Vagina (tissue), 2 donors: ENCODE measurements at regions not wholly inside any gene's neighbourhood (a gene's known extent, or its start where the extent isn't known, plus 50 kb on each side); places are given as distances from the start of the nearest gene placed in this dataset.
A peak's percentile ranks its signal among the peaks of the same experiment; 100 is the strongest.
"Not testable (repeated sequence)": the region's sequence is repeated elsewhere in the genome, so short reads cannot be mapped to it uniquely, and the experiment has no call there.

Experiments
- DNase-seq, 2 donors: peaks; one replicate each; pipeline ENCODE4 v3.0.0-alpha.2; 2017; ENCODE audit errors: extremely low spot score in 2 of 2
- H3K27ac ChIP-seq: fragments of 200-600 bp; sonication (generic); one replicate; pipeline ENCODE4 v1.5.1; 2019
- H3K27me3 ChIP-seq: fragments of 200-600 bp; sonication (generic); one replicate; pipeline ENCODE4 v1.5.1; 2019
- H3K36me3 ChIP-seq, 2 donors: fragments of 200-600 bp; sonication (generic); one replicate each; pipeline ENCODE4 v1.5.1; 2017 to 2019
- H3K4me1 ChIP-seq: fragments of 200-600 bp; sonication (generic); one replicate; pipeline ENCODE4 v1.5.1; 2019
- H3K4me3 ChIP-seq, 2 donors: fragments of 200-600 bp; sonication (generic); 1 replicate in 1 of 2; 2 replicates in 1 of 2; pipeline ENCODE4 v1.5.1; 2016 to 2019
- H3K9me3 ChIP-seq: fragments of 200-600 bp; sonication (generic); one replicate; pipeline ENCODE4 v1.5.1; 2019
- CTCF ChIP-seq, 3 experiments: fragments of 450-650 bp in 2 of 3; fragments of 200-600 bp in 1 of 3; sonication (generic) in 1 of 3; IDR thresholded peaks; one replicate each; pipeline ENCODE4 v1.5.1; 2017 to 2019; ENCODE audit warnings: antibody characterized with exemption in 3 of 3, mild to moderate bottlenecking in 2 of 3, moderate library complexity in 2 of 3
- POLR2A ChIP-seq, 2 donors: fragments of 450-650 bp; IDR thresholded peaks; one replicate each; pipeline ENCODE4 v1.6.1; 2017; ENCODE audit warnings: antibody characterized with exemption in 2 of 2, mild to moderate bottlenecking in 2 of 2, moderate library complexity in 2 of 2
- POLR2AphosphoS5 ChIP-seq, 2 donors: sonication (generic); formaldehyde crosslinking; IDR thresholded peaks; one replicate each; pipeline ENCODE4 v1.9.0; 2017; ENCODE audit warnings: antibody characterized with exemption in 2 of 2, mild to moderate bottlenecking in 2 of 2, low read depth in 1 of 2; ENCODE audit not compliant: insufficient read depth in 1 of 2
- intact Hi-C: fragments of 100-400 bp; cut with DNase I; formaldehyde crosslinking; loops from one replicate; pipeline ENCODE4 v1.15.1; 2023

- Histone ChIP-seq H3K36me3 (no peaks in the 10 kb centered on the region), H3K4me3 (no peak overlapping the region), H3K27ac (no peak overlapping the region), H3K9me3 (no peaks in the 10 kb centered on the region), H3K4me1 (no peaks in the 10 kb centered on the region), H3K27me3 (no peaks in the 10 kb centered on the region)
- intact Hi-C loops, result no loop called here
- no peak for DNase-seq
- TF ChIP-seq POLR2A (IDR thresholded peaks at IDR 0.05) (no peak), CTCF (IDR thresholded peaks at IDR 0.05) (no peak), POLR2AphosphoS5 (IDR thresholded peaks at IDR 0.05; ENCODE audit: insufficient read depth in 1 of 2, low read depth in 1 of 2) (no peak)
Observed at GRCh38 chr2:143926736-143927135, 593.2 kb downstream of the ZEB2 start.

- H3K4me3 ChIP-seq, H3K27ac ChIP-seq, H3K36me3 ChIP-seq, H3K27me3 ChIP-seq, H3K4me1 ChIP-seq, DNase-seq, H3K9me3 ChIP-seq, intact Hi-C loops: not testable (repeated sequence)
Observed at GRCh38 chr2:143922261-143922830, 597.6 kb downstream of the ZEB2 start.

- Histone ChIP-seq H3K9me3 (peaks cover 2% of the 10 kb centered on the region), H3K27ac (no peak overlapping the region), H3K4me1 (no peaks in the 10 kb centered on the region), H3K36me3 (no peaks in the 10 kb centered on the region), H3K4me3 (no peak overlapping the region), H3K27me3 (no peaks in the 10 kb centered on the region)
- DNase-seq, result no peak
- intact Hi-C loops, result no loop called here
- TF ChIP-seq CTCF (IDR thresholded peaks at IDR 0.05) (no peak), POLR2AphosphoS5 (IDR thresholded peaks at IDR 0.05; ENCODE audit: insufficient read depth in 1 of 2, low read depth in 1 of 2) (no peak), POLR2A (IDR thresholded peaks at IDR 0.05) (no peak)
Observed at GRCh38 chr2:143918465-143918989, 601.4 kb downstream of the ZEB2 start.

GRCh38 chr2:143916781-143917180 lies 603.1 kb downstream of the ZEB2 start:
- no peak overlapping the region for H3K27ac ChIP-seq
- H3K4me3 ChIP-seq, result no peak overlapping the region
- H3K36me3 ChIP-seq, result no peaks in the 10 kb centered on the region
- no peaks in the 10 kb centered on the region for H3K27me3 ChIP-seq
- intact Hi-C loops, result no loop called here
- no peaks in the 10 kb centered on the region for H3K4me1 ChIP-seq
- H3K9me3 ChIP-seq, result peaks cover 2% of the 10 kb centered on the region
- TF ChIP-seq CTCF (IDR thresholded peaks at IDR 0.05) (no peak), POLR2A (IDR thresholded peaks at IDR 0.05) (no peak), POLR2AphosphoS5 (IDR thresholded peaks at IDR 0.05; ENCODE audit: insufficient read depth in 1 of 2, low read depth in 1 of 2) (no peak)
- no peak for DNase-seq

- DNase-seq, result no peak
- no peaks in the 10 kb centered on the region for H3K9me3 ChIP-seq
- intact Hi-C loops, result no loop called here
- no peaks in the 10 kb centered on the region for H3K36me3 ChIP-seq
- H3K4me1 ChIP-seq, result peaks cover 6% of the 10 kb centered on the region
- H3K27ac ChIP-seq, result peak overlapping the region; percentile 45
- TF ChIP-seq POLR2A (IDR thresholded peaks at IDR 0.05), result no peak
- TF ChIP-seq POLR2AphosphoS5 (IDR thresholded peaks at IDR 0.05; ENCODE audit: insufficient read depth in 1 of 2, low read depth in 1 of 2), result no peak
- no peak for TF ChIP-seq CTCF (IDR thresholded peaks at IDR 0.05)
- H3K27me3 ChIP-seq, result no peaks in the 10 kb centered on the region
- no peak overlapping the region for H3K4me3 ChIP-seq
Observed at GRCh38 chr2:143909577-143910353, 610.2 kb downstream of the ZEB2 start.
